ENCODE measurements at regions not wholly inside any gene's neighbourhood (a gene's known extent, or its start where the extent isn't known, plus 50 kb on each side); places are given as distances from the start of the nearest gene placed in this dataset.

DNA sequence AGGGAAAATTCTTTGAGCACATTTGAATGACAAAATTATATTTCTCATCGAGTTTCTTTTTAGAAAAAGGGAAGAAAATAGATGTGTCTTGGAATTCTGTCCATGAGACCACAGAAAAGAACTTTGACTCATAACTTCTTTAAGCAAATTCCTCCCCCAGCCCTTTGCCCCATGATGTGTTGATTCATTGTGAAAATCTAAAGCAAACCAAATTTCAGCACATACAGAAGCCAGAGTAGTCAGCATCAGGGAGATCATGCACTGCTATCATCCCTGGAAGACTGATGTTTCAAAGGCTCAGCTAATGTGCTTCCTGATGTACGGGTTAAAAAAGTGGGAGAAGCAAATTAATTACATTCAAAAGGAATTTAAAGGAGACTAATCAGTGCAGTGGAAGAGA is 159.7 kb downstream of the FAT3 start:
- no peak for DNase-seq
- Mint-ChIP-seq H3K27ac (no peak overlapping the region), H3K27me3 (ENCODE audit: low read depth) (no peaks in the 10 kb centered on the region), H3K9me3 (no peaks in the 10 kb centered on the region), H3K36me3 (ENCODE audit: insufficient read depth in 1 of 3, low read depth in 3 of 3) (no peaks in the 10 kb centered on the region; a peak in 1 of 7 replicates), H3K4me3 (no peak overlapping the region), H3K4me1 (peaks cover 22 to 26% of the 10 kb centered on the region in 2 experiments)
- Histone ChIP-seq H2BK12ac (ENCODE audit: insufficient read length, low read depth, low read length) (no peak overlapping the region), H3K79me2 (ENCODE audit: insufficient read depth, low read length) (peaks cover 15% of the 10 kb centered on the region; the same call in 1 of the 2 replicates), H3K23me2 (ENCODE audit: insufficient read length, low read depth, low read length, poor library complexity, severe bottlenecking) (no peaks in the 10 kb centered on the region), H4K5ac (ENCODE audit: insufficient read length, low read depth, low read length) (no peak overlapping the region), H3K4me2 (ENCODE audit: insufficient read depth, insufficient read length, low read length) (no peak overlapping the region), H3T11ph (ENCODE audit: low read length) (no peak overlapping the region), H3K14ac (ENCODE audit: insufficient read depth, low read length) (no peak overlapping the region), H2AFZ (ENCODE audit: low read length) (no peak overlapping the region), H3K27me3 (ENCODE audit: insufficient read depth, low read length) (no peaks in the 10 kb centered on the region), H2BK15ac (ENCODE audit: low read depth, low read length) (no peak overlapping the region), H3K4ac (ENCODE audit: low read depth, low read length) (no peak overlapping the region), H3K23ac (ENCODE audit: insufficient read length, low read depth, low read length) (no peak overlapping the region), H3K27ac (ENCODE audit: insufficient read length, low read depth, low read length) (no peak overlapping the region), H3K9me3 (ENCODE audit: control insufficient read depth, low read depth, low read length) (no peaks in the 10 kb centered on the region), H3K79me1 (ENCODE audit: insufficient read depth, low read depth, low read length, poor library complexity, severe bottlenecking) (no peaks in the 10 kb centered on the region), H3K4me1 (ENCODE audit: insufficient read depth, low read length) (0 out of 2 replicates have a peak, but pooled peaks cover 7% of the 10 kb centered on the region), H2BK20ac (ENCODE audit: low read depth, low read length, poor library complexity, severe bottlenecking) (no peak overlapping the region), H4K91ac (ENCODE audit: insufficient read length, low read depth, low read length) (no peak overlapping the region), H2BK120ac (ENCODE audit: low read depth, low read length, poor library complexity, severe bottlenecking) (no peak overlapping the region), H3K18ac (ENCODE audit: insufficient read length, low read depth, low read length) (no peak overlapping the region), H3K9ac (ENCODE audit: extremely low read depth, insufficient read length, low read length) (no peak overlapping the region), H2AK5ac (ENCODE audit: insufficient read length, low read length) (no peak overlapping the region), H2BK5ac (ENCODE audit: insufficient read length, low read length) (no peak overlapping the region), H4K20me1 (ENCODE audit: control insufficient read depth, insufficient read depth, insufficient read length) (no peaks in the 10 kb centered on the region), H4K8ac (replicated peaks; ENCODE audit: insufficient read length, low read depth, low read length) (no peak overlapping the region), H3K56ac (ENCODE audit: insufficient read length, low read depth, low read length) (no peak overlapping the region)
- TF ChIP-seq, protein P1, sequence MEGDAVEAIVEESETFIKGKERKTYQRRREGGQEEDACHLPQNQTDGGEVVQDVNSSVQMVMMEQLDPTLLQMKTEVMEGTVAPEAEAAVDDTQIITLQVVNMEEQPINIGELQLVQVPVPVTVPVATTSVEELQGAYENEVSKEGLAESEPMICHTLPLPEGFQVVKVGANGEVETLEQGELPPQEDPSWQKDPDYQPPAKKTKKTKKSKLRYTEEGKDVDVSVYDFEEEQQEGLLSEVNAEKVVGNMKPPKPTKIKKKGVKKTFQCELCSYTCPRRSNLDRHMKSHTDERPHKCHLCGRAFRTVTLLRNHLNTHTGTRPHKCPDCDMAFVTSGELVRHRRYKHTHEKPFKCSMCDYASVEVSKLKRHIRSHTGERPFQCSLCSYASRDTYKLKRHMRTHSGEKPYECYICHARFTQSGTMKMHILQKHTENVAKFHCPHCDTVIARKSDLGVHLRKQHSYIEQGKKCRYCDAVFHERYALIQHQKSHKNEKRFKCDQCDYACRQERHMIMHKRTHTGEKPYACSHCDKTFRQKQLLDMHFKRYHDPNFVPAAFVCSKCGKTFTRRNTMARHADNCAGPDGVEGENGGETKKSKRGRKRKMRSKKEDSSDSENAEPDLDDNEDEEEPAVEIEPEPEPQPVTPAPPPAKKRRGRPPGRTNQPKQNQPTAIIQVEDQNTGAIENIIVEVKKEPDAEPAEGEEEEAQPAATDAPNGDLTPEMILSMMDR (conservative IDR thresholded peaks at IDR 0.05): no peak
- no CpG with 5 or more reads among the region's 2 CpGs for WGBS (ENCODE audit: extremely low coverage, insufficient read length, low lambda C conversion rate)
